GM12878 (cell line): ENCODE measurements at regions not wholly inside any gene's neighbourhood (a gene's known extent, or its start where the extent isn't known, plus 50 kb on each side); places are given as distances from the start of the nearest gene placed in this dataset.
A peak's percentile ranks its signal among the peaks of the same experiment; 100 is the strongest.

ENCODE experiments used
- ATF2 ChIP-seq: IDR thresholded peaks from 2 replicates; pipeline ENCODE4 v1.6.1; 2012; ENCODE audit warnings: low read length, inconsistent platforms
- ATF3 ChIP-seq: IDR thresholded peaks from 2 replicates; pipeline ENCODE4 v1.6.1; 2011; ENCODE audit warnings: low read depth, mild to moderate bottlenecking, low read length, moderate library complexity, borderline replicate concordance; ENCODE audit errors: extremely low read depth
- BCL11A ChIP-seq: IDR thresholded peaks from 2 replicates; pipeline ENCODE4 v1.6.1; 2011; ENCODE audit warnings: low read depth, low read length
- BCL3 ChIP-seq: IDR thresholded peaks from 2 replicates; pipeline ENCODE4 v1.6.1; 2011; ENCODE audit warnings: borderline replicate concordance, low read depth, mild to moderate bottlenecking, moderate library complexity, low read length; ENCODE audit not compliant: insufficient read depth, poor library complexity, severe bottlenecking
- BMI1 ChIP-seq: fragments of 450-650 bp; IDR thresholded peaks from 2 replicates; pipeline ENCODE4 v1.6.1; 2016; ENCODE audit warnings: mild to moderate bottlenecking, moderate library complexity, borderline replicate concordance
- DPF2 ChIP-seq: fragments of 450-650 bp; IDR thresholded peaks from 2 replicates; pipeline ENCODE4 v1.6.1; 2017; ENCODE audit warnings: mild to moderate bottlenecking
- FOXM1 ChIP-seq: IDR thresholded peaks from 2 replicates; pipeline ENCODE4 v1.6.1; 2012; ENCODE audit warnings: low read depth, mild to moderate bottlenecking, inconsistent platforms, low read length, moderate library complexity
- GATAD2B ChIP-seq: fragments of 450-650 bp; conservative IDR thresholded peaks from 2 replicates; pipeline ENCODE4 v1.6.1; 2017; ENCODE audit warnings: low read depth, mild to moderate bottlenecking, moderate library complexity
- IRF4 ChIP-seq: IDR thresholded peaks from 2 replicates; pipeline ENCODE4 v1.6.1; 2011; ENCODE audit warnings: low read depth, low read length
- MTA2 ChIP-seq: fragments of 450-650 bp; IDR thresholded peaks from 2 replicates; pipeline ENCODE4 v1.6.1; 2016; ENCODE audit warnings: low read depth, mild to moderate bottlenecking, moderate library complexity
- NBN ChIP-seq: fragments of 450-650 bp; IDR thresholded peaks from 2 replicates; pipeline ENCODE4 v1.6.1; 2016
- PAX5 ChIP-seq: IDR thresholded peaks from 2 replicates; pipeline ENCODE4 v1.6.1; 2011; ENCODE audit warnings: low read depth, low read length, borderline replicate concordance
- POLR2AphosphoS2 ChIP-seq: IDR thresholded peaks from 2 replicates; pipeline ENCODE4 v1.6.1; 2011; ENCODE audit warnings: low read depth, mild to moderate bottlenecking, low read length, improper control_type of control experiment, moderate library complexity
- RB1 ChIP-seq: fragments of 450-650 bp; formaldehyde crosslinking; IDR thresholded peaks from 2 replicates; pipeline ENCODE4 v1.6.1; 2017; ENCODE audit warnings: mild to moderate bottlenecking, borderline replicate concordance
- RELA ChIP-seq: fragments of 450-650 bp; IDR thresholded peaks from 2 replicates; pipeline ENCODE4 v1.8.0; 2014; ENCODE audit warnings: borderline replicate concordance; ENCODE audit not compliant: partially characterized antibody
- REST ChIP-seq: IDR thresholded peaks from 2 replicates; pipeline ENCODE4 v1.6.1; 2012; ENCODE audit warnings: mild to moderate bottlenecking, low read depth, low read length
- SIN3A ChIP-seq: IDR thresholded peaks from 2 replicates; pipeline ENCODE4 v1.6.1; 2012; ENCODE audit warnings: low read depth, low read length, improper control_type of control experiment
- SREBF1 ChIP-seq: IDR thresholded peaks from 2 replicates; pipeline ENCODE4 v1.6.1; 2012; ENCODE audit warnings: mild to moderate bottlenecking, low read length
- YBX1 ChIP-seq: fragments of 450-650 bp; IDR thresholded peaks from 2 replicates; pipeline ENCODE4 v1.6.1; 2016; ENCODE audit warnings: antibody characterized with exemption
- ZBTB40 ChIP-seq: fragments of 450-650 bp; IDR thresholded peaks from 2 replicates; pipeline ENCODE4 v1.6.1; 2016; ENCODE audit warnings: mild to moderate bottlenecking, moderate library complexity, borderline replicate concordance

DNA sequence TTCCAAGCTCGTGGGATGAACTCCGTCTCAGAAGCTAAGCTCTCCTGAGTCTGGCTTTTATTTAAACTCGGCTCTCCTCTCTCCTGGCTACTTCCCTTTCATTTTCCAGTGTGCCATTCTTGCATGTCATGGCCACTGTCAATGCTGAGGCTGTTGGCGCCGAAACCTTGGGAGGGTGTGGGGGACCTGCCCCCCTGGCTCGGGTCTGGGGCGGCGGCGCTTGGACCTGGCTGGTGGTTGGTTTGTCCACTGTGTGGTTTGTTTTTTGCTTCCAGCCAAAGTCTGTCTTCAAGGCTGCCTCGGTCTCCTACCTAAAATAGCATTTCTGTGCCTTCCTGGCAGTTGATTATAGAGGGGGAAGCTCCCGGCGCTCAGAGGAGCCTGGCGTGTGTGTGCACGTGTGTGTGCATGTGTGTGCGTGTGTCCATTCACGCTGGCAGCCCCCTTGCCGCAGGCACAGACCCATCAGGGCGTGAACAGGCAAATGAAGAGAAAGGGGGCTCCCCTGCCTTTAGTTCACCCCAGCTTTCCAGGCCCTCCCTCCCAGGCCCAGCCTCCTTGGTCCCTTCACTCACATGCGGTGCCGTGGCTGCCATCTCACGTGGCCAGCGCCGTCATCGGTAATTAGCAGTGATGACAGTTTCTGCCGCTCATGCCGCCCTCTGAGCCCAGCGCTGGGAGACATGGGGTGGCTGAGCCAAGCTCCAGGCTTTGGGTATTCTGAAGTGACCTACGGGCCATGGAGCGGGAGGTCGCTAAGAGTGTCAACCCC, 179.9 kb downstream of the SEC14L1 start (continued):
- no peak for TF ChIP-seq POLR2AphosphoS2
- TF ChIP-seq NBN: peak; percentile 90
- 0 out of 2 replicates have a peak, but pooled peaks have one; percentile 16 for TF ChIP-seq REST
- TF ChIP-seq BCL3: peak; percentile 35
- TF ChIP-seq FOXM1: no peak
- peak; percentile 90 for TF ChIP-seq GATAD2B
- TF ChIP-seq SREBF1: no peak
- no peak for TF ChIP-seq ATF3
- peak; percentile 79 for TF ChIP-seq MTA2
- peak; percentile 98 for TF ChIP-seq PAX5
- TF ChIP-seq IRF4: 0 out of 2 replicates have a peak, but pooled peaks have one; percentile 14
- peak; percentile 43 for TF ChIP-seq RELA
- TF ChIP-seq BMI1: no peak
- no peak for TF ChIP-seq ZBTB40
- no peak for TF ChIP-seq YBX1
- no peak for TF ChIP-seq ATF2
- TF ChIP-seq SIN3A: no peak; the same call in 1 of the 2 replicates
- TF ChIP-seq DPF2: peak; percentile 67; the same call in 1 of the 2 replicates
- TF ChIP-seq BCL11A: peak; percentile 34; the same call in 1 of the 2 replicates
- TF ChIP-seq RB1: peak; percentile 13; the same call in 1 of the 2 replicates
